ENCODE measurements at regions not wholly inside any gene's neighbourhood (a gene's known extent, or its start where the extent isn't known, plus 50 kb on each side); places are given as distances from the start of the nearest gene placed in this dataset.

GRCh38 chr10:128642502-128642901 is 516.3 kb upstream of the MKI67 start:
- H4K20me1 ChIP-seq (ENCODE audit: insufficient read depth, low read depth, low read length): no peaks in the 10 kb centered on the region
- H3K27ac ChIP-seq (ENCODE audit: low read length): no peak overlapping the region
- H2AFZ ChIP-seq (ENCODE audit: low read length): no peak overlapping the region
- DNase-seq: no peak
- H3K9me2 ChIP-seq (replicated peaks; ENCODE audit: insufficient read depth, low read length): no peaks in the 10 kb centered on the region
- no peaks in the 10 kb centered on the region for H3K4me1 ChIP-seq (ENCODE audit: low read length)
- H3K36me3 ChIP-seq (ENCODE audit: insufficient read depth, low read length): no peaks in the 10 kb centered on the region
- no peaks in the 10 kb centered on the region for H3K79me2 ChIP-seq (ENCODE audit: low read length)
- no peak overlapping the region for H3K9ac ChIP-seq (ENCODE audit: low read length)
- no peak overlapping the region for H3K4me2 ChIP-seq (ENCODE audit: low read depth, low read length, poor library complexity, severe bottlenecking)
- H3K9me3 ChIP-seq (ENCODE audit: low read length): no peaks in the 10 kb centered on the region
- no peaks in the 10 kb centered on the region for H3K27me3 ChIP-seq (ENCODE audit: low read length)
- H3K4me3 ChIP-seq (ENCODE audit: low read length): no peak overlapping the region

- H2AFZ ChIP-seq (ENCODE audit: low read length): no peak overlapping the region
- no peaks in the 10 kb centered on the region for H3K9me2 ChIP-seq (replicated peaks; ENCODE audit: insufficient read depth, low read length)
- no peaks in the 10 kb centered on the region for H3K9me3 ChIP-seq (ENCODE audit: low read length)
Observed at GRCh38 chr10:128643658-128644057, 517.4 kb upstream of the MKI67 start.

DNA sequence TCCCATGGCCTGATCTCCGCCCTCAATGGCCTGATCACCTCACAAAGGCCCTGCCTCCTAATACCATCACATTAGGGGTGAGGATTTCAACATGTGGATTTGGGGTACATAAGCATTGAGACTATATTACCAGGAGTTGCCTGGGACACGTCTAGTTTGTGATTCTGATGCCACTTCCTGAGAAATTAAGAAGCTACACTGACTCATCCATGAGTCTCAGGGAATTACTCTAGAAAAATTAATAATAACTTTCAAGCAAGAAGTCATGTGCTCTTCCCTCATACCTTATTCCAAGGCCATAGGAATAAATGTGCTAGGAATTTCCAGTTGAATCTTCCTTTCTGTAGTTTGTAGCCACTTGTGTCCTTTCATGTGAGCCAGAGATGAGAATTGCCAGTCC is 519.3 kb upstream of the MKI67 start:
- no peaks in the 10 kb centered on the region for H3K27me3 ChIP-seq (ENCODE audit: low read length)
- no peaks in the 10 kb centered on the region for H3K9me3 ChIP-seq (ENCODE audit: low read length)
- no peaks in the 10 kb centered on the region for H3K36me3 ChIP-seq (ENCODE audit: insufficient read depth, low read length)
- H3K4me2 ChIP-seq (ENCODE audit: low read depth, low read length, poor library complexity, severe bottlenecking): no peak overlapping the region
- no peaks in the 10 kb centered on the region for H3K79me2 ChIP-seq (ENCODE audit: low read length)
- H3K9ac ChIP-seq (ENCODE audit: low read length): no peak overlapping the region
- no peaks in the 10 kb centered on the region for H3K4me1 ChIP-seq (ENCODE audit: low read length)
- H3K4me3 ChIP-seq (ENCODE audit: low read length): no peak overlapping the region
- no peaks in the 10 kb centered on the region for H4K20me1 ChIP-seq (ENCODE audit: insufficient read depth, low read depth, low read length)
- DNase-seq: no peak
- no peaks in the 10 kb centered on the region for H3K9me2 ChIP-seq (replicated peaks; ENCODE audit: insufficient read depth, low read length)
- H3K27ac ChIP-seq (ENCODE audit: low read length): no peak overlapping the region
- no peak overlapping the region for H2AFZ ChIP-seq (ENCODE audit: low read length)

More at GRCh38 chr10:128643658-128644057, 517.4 kb upstream of the MKI67 start:
- no peak for DNase-seq
- Histone ChIP-seq H3K27me3 (ENCODE audit: low read length) (no peaks in the 10 kb centered on the region), H3K4me2 (ENCODE audit: low read depth, low read length, poor library complexity, severe bottlenecking) (no peak overlapping the region), H3K4me3 (ENCODE audit: low read length) (no peak overlapping the region), H3K4me1 (ENCODE audit: low read length) (no peaks in the 10 kb centered on the region), H4K20me1 (ENCODE audit: insufficient read depth, low read depth, low read length) (no peaks in the 10 kb centered on the region), H3K9ac (ENCODE audit: low read length) (no peak overlapping the region), H3K27ac (ENCODE audit: low read length) (no peak overlapping the region), H3K36me3 (ENCODE audit: insufficient read depth, low read length) (no peaks in the 10 kb centered on the region), H3K79me2 (ENCODE audit: low read length) (no peaks in the 10 kb centered on the region)

DNA sequence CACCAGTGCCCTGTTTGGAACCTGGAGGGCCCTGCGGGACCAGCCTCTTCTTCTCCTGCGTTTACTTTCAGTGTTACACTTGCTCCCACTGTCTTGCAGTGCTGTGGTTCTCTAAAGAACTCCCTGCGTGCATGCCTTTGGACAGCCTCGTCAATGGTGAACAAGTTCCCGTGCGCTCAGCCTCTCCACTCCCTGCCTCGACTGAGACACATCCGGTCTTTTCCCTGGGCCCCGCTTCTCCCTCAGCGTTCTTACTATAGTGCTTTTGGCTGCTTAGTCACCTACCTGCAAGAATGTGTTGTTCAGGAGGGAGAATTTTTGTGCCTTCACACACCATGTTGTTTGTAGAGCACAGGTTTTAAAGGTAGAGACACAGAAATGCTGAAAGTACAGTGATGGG is 520.7 kb upstream of the MKI67 start:
- Histone ChIP-seq H3K9me2 (replicated peaks; ENCODE audit: insufficient read depth, low read length) (no peaks in the 10 kb centered on the region), H3K36me3 (ENCODE audit: insufficient read depth, low read length) (no peaks in the 10 kb centered on the region), H3K9ac (ENCODE audit: low read length) (no peak overlapping the region), H3K27ac (ENCODE audit: low read length) (no peak overlapping the region), H3K4me1 (ENCODE audit: low read length) (no peaks in the 10 kb centered on the region), H3K9me3 (ENCODE audit: low read length) (no peaks in the 10 kb centered on the region), H3K27me3 (ENCODE audit: low read length) (no peaks in the 10 kb centered on the region), H4K20me1 (ENCODE audit: insufficient read depth, low read depth, low read length) (no peaks in the 10 kb centered on the region), H3K4me3 (ENCODE audit: low read length) (no peak overlapping the region), H3K4me2 (ENCODE audit: low read depth, low read length, poor library complexity, severe bottlenecking) (no peak overlapping the region), H3K79me2 (ENCODE audit: low read length) (no peaks in the 10 kb centered on the region), H2AFZ (ENCODE audit: low read length) (no peak overlapping the region)
- no peak for DNase-seq

- no peaks in the 10 kb centered on the region for H3K36me3 ChIP-seq (ENCODE audit: insufficient read depth, low read length)
- no peaks in the 10 kb centered on the region for H4K20me1 ChIP-seq (ENCODE audit: insufficient read depth, low read depth, low read length)
- no peak overlapping the region for H3K4me2 ChIP-seq (ENCODE audit: low read depth, low read length, poor library complexity, severe bottlenecking)
- H3K4me1 ChIP-seq (ENCODE audit: low read length): no peaks in the 10 kb centered on the region
- no peak overlapping the region for H3K27ac ChIP-seq (ENCODE audit: low read length)
- no peaks in the 10 kb centered on the region for H3K9me3 ChIP-seq (ENCODE audit: low read length)
- H2AFZ ChIP-seq (ENCODE audit: low read length): no peak overlapping the region
- no peak overlapping the region for H3K4me3 ChIP-seq (ENCODE audit: low read length)
- H3K9ac ChIP-seq (ENCODE audit: low read length): no peak overlapping the region
- H3K79me2 ChIP-seq (ENCODE audit: low read length): no peaks in the 10 kb centered on the region
- no peaks in the 10 kb centered on the region for H3K9me2 ChIP-seq (replicated peaks; ENCODE audit: insufficient read depth, low read length)
- no peak for DNase-seq
- H3K27me3 ChIP-seq (ENCODE audit: low read length): no peaks in the 10 kb centered on the region
Observed at GRCh38 chr10:128657548-128657947, 531.3 kb upstream of the MKI67 start.

DNA sequence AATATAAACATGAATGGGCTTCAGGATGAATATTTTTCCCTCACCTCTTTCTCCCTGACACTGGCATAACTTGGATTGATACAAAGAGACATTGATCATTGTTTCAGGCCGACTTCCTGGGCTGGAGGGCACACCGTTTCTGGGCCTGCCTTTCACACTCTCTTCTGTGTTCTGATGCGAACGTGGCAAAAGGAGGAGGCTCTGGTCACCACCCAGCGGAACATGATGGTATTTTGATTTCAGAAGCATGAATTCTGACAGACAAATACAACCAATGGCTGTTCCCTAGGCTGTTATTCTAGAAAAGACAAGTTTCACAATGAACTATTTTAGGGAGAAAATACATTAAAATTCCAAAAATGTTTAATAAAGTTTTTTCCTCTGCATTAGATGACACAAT is 534.5 kb upstream of the MKI67 start:
- Histone ChIP-seq H3K79me2 (ENCODE audit: low read length) (no peaks in the 10 kb centered on the region), H3K9me3 (ENCODE audit: low read length) (no peaks in the 10 kb centered on the region; the same call in 1 of the 2 replicates), H3K4me3 (ENCODE audit: low read length) (no peak overlapping the region), H3K4me1 (ENCODE audit: low read length) (no peaks in the 10 kb centered on the region), H3K27ac (ENCODE audit: low read length) (no peak overlapping the region), H3K9me2 (replicated peaks; ENCODE audit: insufficient read depth, low read length) (no peaks in the 10 kb centered on the region), H3K27me3 (ENCODE audit: low read length) (no peaks in the 10 kb centered on the region), H3K9ac (ENCODE audit: low read length) (no peak overlapping the region), H2AFZ (ENCODE audit: low read length) (no peak overlapping the region), H4K20me1 (ENCODE audit: insufficient read depth, low read depth, low read length) (no peaks in the 10 kb centered on the region), H3K4me2 (ENCODE audit: low read depth, low read length, poor library complexity, severe bottlenecking) (no peak overlapping the region), H3K36me3 (ENCODE audit: insufficient read depth, low read length) (no peaks in the 10 kb centered on the region)
- DNase-seq: peak; percentile 66

DNA sequence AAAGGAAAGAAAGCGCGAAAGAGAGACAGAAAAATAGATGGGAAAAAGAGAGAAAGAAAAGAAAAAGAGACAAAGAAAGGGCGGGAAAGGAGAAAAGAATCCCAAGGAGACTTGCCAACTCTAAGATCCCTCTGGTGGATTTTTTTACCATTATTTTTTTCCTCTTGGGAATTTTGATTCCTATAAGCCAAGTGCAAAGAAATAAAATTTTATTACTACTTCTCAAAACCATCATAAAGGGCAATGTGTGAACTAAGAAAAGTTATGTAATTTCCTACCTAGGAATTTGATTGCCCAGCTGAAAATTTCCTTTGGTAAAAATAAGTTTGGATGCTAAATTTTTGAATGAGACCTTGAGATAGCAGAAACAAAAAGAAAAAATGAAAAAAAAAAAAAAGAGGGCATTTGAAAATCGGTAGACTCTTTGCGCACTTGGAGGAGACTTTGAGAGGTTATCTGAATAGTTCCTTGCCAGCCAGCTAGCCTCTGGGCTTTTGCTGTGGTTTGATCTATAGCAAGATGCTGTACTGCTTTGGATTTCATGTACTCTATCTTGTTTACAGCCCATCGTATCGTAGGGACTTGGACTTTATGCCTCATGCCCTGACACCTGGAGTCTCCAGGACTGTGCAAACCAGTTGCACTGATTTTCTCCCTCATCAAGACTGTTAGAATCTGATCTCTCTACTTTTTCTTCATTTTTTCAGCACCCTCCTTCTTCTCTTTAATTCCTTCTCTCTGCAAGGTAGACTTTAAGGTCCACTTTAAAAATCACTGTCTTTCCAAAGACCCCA is 535.4 kb upstream of the MKI67 start:
- DNase-seq: no peak
- H3K9me3 ChIP-seq (ENCODE audit: low read length): no peaks in the 10 kb centered on the region; the same call in 1 of the 2 replicates
- H3K79me2 ChIP-seq (ENCODE audit: low read length): no peaks in the 10 kb centered on the region

DNA sequence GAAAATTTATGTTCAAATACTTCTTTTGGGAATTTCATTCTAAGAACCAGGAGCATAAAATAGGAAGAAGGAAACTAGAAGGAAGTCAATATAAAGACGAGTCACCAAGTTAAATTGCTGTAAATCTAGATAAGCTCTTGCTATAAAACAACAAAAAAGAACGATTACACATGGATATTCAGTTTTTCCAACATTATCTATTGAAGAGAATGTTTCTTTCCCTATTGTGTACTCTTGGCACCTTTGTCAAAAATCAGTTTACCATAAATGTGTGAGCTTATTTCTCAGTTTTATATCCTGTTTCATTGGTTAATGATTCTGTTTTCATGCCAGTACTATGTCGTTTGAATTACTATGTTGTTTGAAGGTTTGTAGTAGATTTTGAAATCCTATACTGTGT is 536.3 kb upstream of the MKI67 start:
- Histone ChIP-seq H3K9me3 (ENCODE audit: low read length) (no peaks in the 10 kb centered on the region; the same call in 1 of the 2 replicates), H3K4me3 (ENCODE audit: low read length) (no peak overlapping the region), H3K9ac (ENCODE audit: low read length) (no peak overlapping the region), H3K4me1 (ENCODE audit: low read length) (no peaks in the 10 kb centered on the region), H2AFZ (ENCODE audit: low read length) (no peak overlapping the region), H3K27ac (ENCODE audit: low read length) (no peak overlapping the region), H3K4me2 (ENCODE audit: low read depth, low read length, poor library complexity, severe bottlenecking) (no peak overlapping the region), H3K9me2 (replicated peaks; ENCODE audit: insufficient read depth, low read length) (no peaks in the 10 kb centered on the region), H3K27me3 (ENCODE audit: low read length) (no peaks in the 10 kb centered on the region), H4K20me1 (ENCODE audit: insufficient read depth, low read depth, low read length) (no peaks in the 10 kb centered on the region), H3K79me2 (ENCODE audit: low read length) (no peaks in the 10 kb centered on the region), H3K36me3 (ENCODE audit: insufficient read depth, low read length) (no peaks in the 10 kb centered on the region)
- DNase-seq: no peak

More for the DNA sequence above, 535.4 kb upstream of the MKI67 start:
- H3K9ac ChIP-seq (ENCODE audit: low read length): no peak overlapping the region
- no peaks in the 10 kb centered on the region for H3K9me2 ChIP-seq (replicated peaks; ENCODE audit: insufficient read depth, low read length)
- H3K27me3 ChIP-seq (ENCODE audit: low read length): no peaks in the 10 kb centered on the region
- no peak overlapping the region for H3K27ac ChIP-seq (ENCODE audit: low read length)
- no peaks in the 10 kb centered on the region for H3K36me3 ChIP-seq (ENCODE audit: insufficient read depth, low read length)
- no peak overlapping the region for H3K4me2 ChIP-seq (ENCODE audit: low read depth, low read length, poor library complexity, severe bottlenecking)
- no peaks in the 10 kb centered on the region for H3K4me1 ChIP-seq (ENCODE audit: low read length)
- H3K4me3 ChIP-seq (ENCODE audit: low read length): no peak overlapping the region
- H2AFZ ChIP-seq (ENCODE audit: low read length): no peak overlapping the region
- no peaks in the 10 kb centered on the region for H4K20me1 ChIP-seq (ENCODE audit: insufficient read depth, low read depth, low read length)
